ENCODE measurements at regions not wholly inside any gene's neighbourhood (a gene's known extent, or its start where the extent isn't known, plus 50 kb on each side); places are given as distances from the start of the nearest gene placed in this dataset.

- Histone ChIP-seq H3K27me3 (ENCODE audit: insufficient read depth, low read depth, severe bottlenecking) (no peaks in the 10 kb centered on the region), H3K9me3 (ENCODE audit: severe bottlenecking) (no peaks in the 10 kb centered on the region), H3K4me3 (ENCODE audit: low read depth, low read length) (no peak overlapping the region), H3K27ac (no peak overlapping the region), H3K36me3 (no peaks in the 10 kb centered on the region)
- DNase-seq, result no peak
- TF ChIP-seq CTCF (IDR thresholded peaks at IDR 0.05; ENCODE audit: low read depth, low read length), result no peak
These were observed 257.9 kb upstream of the RRP15 start for GRCh38 chr1:218027152-218027551.

GRCh38 chr1:218030846-218031245 lies 254.2 kb upstream of the RRP15 start:
- no peaks in the 10 kb centered on the region for H3K36me3 ChIP-seq

GRCh38 chr1:218031901-218032300 lies 253.2 kb upstream of the RRP15 start:
- DNase-seq, result no peak
- H3K36me3 ChIP-seq, result no peaks in the 10 kb centered on the region
- TF ChIP-seq CTCF (IDR thresholded peaks at IDR 0.05; ENCODE audit: low read depth, low read length), result no peak
- no peak overlapping the region for H3K27ac ChIP-seq
- no peaks in the 10 kb centered on the region for H3K27me3 ChIP-seq (ENCODE audit: insufficient read depth, low read depth, severe bottlenecking)
- H3K4me3 ChIP-seq (ENCODE audit: low read depth, low read length), result no peak overlapping the region
- no peaks in the 10 kb centered on the region for H3K9me3 ChIP-seq (ENCODE audit: severe bottlenecking)

More at GRCh38 chr1:218030846-218031245, 254.2 kb upstream of the RRP15 start:
- Histone ChIP-seq H3K4me3 (ENCODE audit: low read depth, low read length) (no peak overlapping the region), H3K9me3 (ENCODE audit: severe bottlenecking) (no peaks in the 10 kb centered on the region), H3K27me3 (ENCODE audit: insufficient read depth, low read depth, severe bottlenecking) (no peaks in the 10 kb centered on the region), H3K27ac (no peak overlapping the region)
- no peak for DNase-seq
- no peak for TF ChIP-seq CTCF (IDR thresholded peaks at IDR 0.05; ENCODE audit: low read depth, low read length)

GRCh38 chr1:218034468-218034867 lies 250.6 kb upstream of the RRP15 start:
- Histone ChIP-seq H3K36me3 (no peaks in the 10 kb centered on the region), H3K27me3 (ENCODE audit: insufficient read depth, low read depth, severe bottlenecking) (no peaks in the 10 kb centered on the region), H3K4me3 (ENCODE audit: low read depth, low read length) (no peak overlapping the region), H3K27ac (no peak overlapping the region), H3K9me3 (ENCODE audit: severe bottlenecking) (no peaks in the 10 kb centered on the region)
- no peak for DNase-seq
- no peak for TF ChIP-seq CTCF (IDR thresholded peaks at IDR 0.05; ENCODE audit: low read depth, low read length)

GRCh38 chr1:218048828-218049420 lies 236.2 kb upstream of the RRP15 start:
- no peak for DNase-seq
- no peak for TF ChIP-seq CTCF (IDR thresholded peaks at IDR 0.05; ENCODE audit: low read depth, low read length)
- Histone ChIP-seq H3K4me3 (ENCODE audit: low read depth, low read length) (no peak overlapping the region), H3K9me3 (ENCODE audit: severe bottlenecking) (no peaks in the 10 kb centered on the region), H3K27me3 (ENCODE audit: insufficient read depth, low read depth, severe bottlenecking) (no peaks in the 10 kb centered on the region), H3K36me3 (no peaks in the 10 kb centered on the region), H3K27ac (no peak overlapping the region)

GRCh38 chr1:218049641-218050040 lies 235.5 kb upstream of the RRP15 start:
- Histone ChIP-seq H3K4me3 (ENCODE audit: low read depth, low read length) (no peak overlapping the region), H3K9me3 (ENCODE audit: severe bottlenecking) (no peaks in the 10 kb centered on the region), H3K27me3 (ENCODE audit: insufficient read depth, low read depth, severe bottlenecking) (no peaks in the 10 kb centered on the region), H3K36me3 (no peaks in the 10 kb centered on the region), H3K27ac (no peak overlapping the region)
- no peak for DNase-seq
- no peak for TF ChIP-seq CTCF (IDR thresholded peaks at IDR 0.05; ENCODE audit: low read depth, low read length)

All from WERI-Rb-1 (cell line).